SH-SY5Y (cell line): ENCODE measurements at regions not wholly inside any gene's neighbourhood (a gene's known extent, or its start where the extent isn't known, plus 50 kb on each side); places are given as distances from the start of the nearest gene placed in this dataset.

Experiments
- GATA2 ChIP-seq: IDR thresholded peaks from 2 replicates; pipeline ENCODE4 v1.6.1; 2011; ENCODE audit warnings: mild to moderate bottlenecking, low read depth, low read length
- GATA3 ChIP-seq: IDR thresholded peaks from 2 replicates; pipeline ENCODE4 v1.6.1; 2011; ENCODE audit warnings: low read depth, mild to moderate bottlenecking, low read length, moderate library complexity

DNA sequence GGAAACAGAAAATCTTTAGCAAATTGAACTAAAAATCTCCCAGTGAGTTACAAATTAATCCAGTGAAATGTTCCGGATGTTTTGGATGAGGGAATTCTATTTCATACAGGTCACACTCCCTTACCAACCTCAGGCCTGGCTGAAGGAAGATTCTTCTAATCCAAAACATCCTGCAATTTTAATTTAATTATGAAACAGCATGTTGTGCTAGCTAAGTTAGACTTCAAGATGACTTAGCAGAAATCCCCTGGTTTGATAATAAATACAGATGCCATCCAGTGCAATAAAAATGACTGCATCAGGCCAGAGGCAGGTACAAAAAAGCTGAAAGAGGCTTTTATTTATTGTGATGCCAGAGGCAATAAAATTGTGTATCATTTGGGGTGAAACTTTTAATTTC, 96.7 kb upstream of the CLDN10 start:
- TF ChIP-seq GATA2 (no peak), GATA3 (no peak)
